Endothelial cell (in vitro differentiated cells): ENCODE measurements at regions not wholly inside any gene's neighbourhood (a gene's known extent, or its start where the extent isn't known, plus 50 kb on each side); places are given as distances from the start of the nearest gene placed in this dataset.

Source experiments
- DNase-seq: peaks from one replicate; pipeline ENCODE4 v3.0.0; 2021; ENCODE audit warnings: low spot score
- H3K27ac Mint-ChIP-seq: one replicate; pipeline ENCODE4 v1.8.0; 2021; ENCODE audit warnings: mixed read lengths, inconsistent platforms; ENCODE audit not compliant: unreplicated experiment
- H3K27me3 Mint-ChIP-seq: one replicate; pipeline ENCODE4 v1.8.0; 2021; ENCODE audit warnings: mild to moderate bottlenecking, moderate library complexity, mixed read lengths, inconsistent platforms; ENCODE audit not compliant: unreplicated experiment
- H3K36me3 Mint-ChIP-seq: one replicate; pipeline ENCODE4 v1.8.0; 2021; ENCODE audit warnings: mild to moderate bottlenecking, low read depth, mixed read lengths, inconsistent platforms; ENCODE audit not compliant: unreplicated experiment
- H3K4me1 Mint-ChIP-seq: one replicate; pipeline ENCODE4 v1.8.0; 2021; ENCODE audit warnings: mild to moderate bottlenecking, mixed read lengths, inconsistent platforms; ENCODE audit not compliant: unreplicated experiment
- H3K4me3 Mint-ChIP-seq: one replicate; pipeline ENCODE4 v1.8.0; 2021; ENCODE audit warnings: mild to moderate bottlenecking, mixed read lengths, inconsistent platforms; ENCODE audit not compliant: unreplicated experiment
- H3K9me3 Mint-ChIP-seq: one replicate; pipeline ENCODE4 v1.8.0; 2021; ENCODE audit warnings: mixed read lengths, inconsistent platforms; ENCODE audit not compliant: unreplicated experiment
- CTCF ChIP-seq: fragments of 200-600 bp; sonication (generic); IDR thresholded peaks from one replicate; pipeline ENCODE4 v1.5.0; 2021; ENCODE audit warnings: antibody characterized with exemption; ENCODE audit not compliant: unreplicated experiment

GRCh38 chrX:39008549-39008948 lies 207.3 kb downstream of the MID1IP1 start:
- Mint-ChIP-seq H3K27ac (no peak overlapping the region), H3K9me3 (no peaks in the 10 kb centered on the region), H3K36me3 (no peaks in the 10 kb centered on the region), H3K27me3 (peaks cover 4% of the 10 kb centered on the region), H3K4me3 (no peak overlapping the region), H3K4me1 (no peaks in the 10 kb centered on the region)
- TF ChIP-seq CTCF: no peak
- DNase-seq: no peak

GRCh38 chrX:39011454-39012221 lies 210.4 kb downstream of the MID1IP1 start:
- Mint-ChIP-seq H3K27me3 (peaks cover 3% of the 10 kb centered on the region), H3K36me3 (no peaks in the 10 kb centered on the region), H3K4me1 (no peaks in the 10 kb centered on the region), H3K9me3 (no peaks in the 10 kb centered on the region), H3K27ac (no peak overlapping the region), H3K4me3 (no peak overlapping the region)
- TF ChIP-seq CTCF: no peak
- no peak for DNase-seq

- Mint-ChIP-seq H3K9me3 (no peaks in the 10 kb centered on the region), H3K4me3 (no peak overlapping the region), H3K27me3 (peaks cover 3% of the 10 kb centered on the region), H3K4me1 (no peaks in the 10 kb centered on the region), H3K27ac (no peak overlapping the region), H3K36me3 (no peaks in the 10 kb centered on the region)
- DNase-seq: no peak
- no peak for TF ChIP-seq CTCF
These were observed 211.4 kb downstream of the MID1IP1 start for GRCh38 chrX:39012621-39013111.

GRCh38 chrX:39016556-39016955 lies 215.3 kb downstream of the MID1IP1 start:
- H3K27me3 Mint-ChIP-seq: no peaks in the 10 kb centered on the region
- no peak for TF ChIP-seq CTCF
- no peak for DNase-seq
- no peaks in the 10 kb centered on the region for H3K4me1 Mint-ChIP-seq
- no peaks in the 10 kb centered on the region for H3K36me3 Mint-ChIP-seq
- H3K4me3 Mint-ChIP-seq: no peak overlapping the region
- no peaks in the 10 kb centered on the region for H3K9me3 Mint-ChIP-seq
- H3K27ac Mint-ChIP-seq: no peak overlapping the region

GRCh38 chrX:39017077-39017476 lies 215.8 kb downstream of the MID1IP1 start:
- Mint-ChIP-seq H3K27ac (no peak overlapping the region), H3K9me3 (no peaks in the 10 kb centered on the region), H3K4me1 (no peaks in the 10 kb centered on the region), H3K36me3 (no peaks in the 10 kb centered on the region), H3K27me3 (no peaks in the 10 kb centered on the region), H3K4me3 (no peak overlapping the region)
- no peak for TF ChIP-seq CTCF
- no peak for DNase-seq
